ENCODE measurements at regions not wholly inside any gene's neighbourhood (a gene's known extent, or its start where the extent isn't known, plus 50 kb on each side); places are given as distances from the start of the nearest gene placed in this dataset.
"Not testable (repeated sequence)": the region's sequence is repeated elsewhere in the genome, so short reads cannot be mapped to it uniquely, and the experiment has no call there.

GRCh38 chr7:116405810-116406209 lies 93.7 kb upstream of the CAV2 start:
- DNase-seq = no peak
- H3K27me3 ChIP-seq = no peaks in the 10 kb centered on the region
- H3K36me3 ChIP-seq (ENCODE audit: low read depth, missing control alignments) = no peaks in the 10 kb centered on the region
- H3K9me3 ChIP-seq = no peaks in the 10 kb centered on the region
- no peak overlapping the region for H3K27ac ChIP-seq
- intact Hi-C loops (cut with DNase I; ENCODE audit: low total_unique reads) = no loop called here
- TF ChIP-seq POLR2A (IDR thresholded peaks at IDR 0.05) (no peak), CTCF (IDR thresholded peaks at IDR 0.05) (no peak)
- WGBS, 2 donors = 92 to 99% methylated on average over 2 of the region's 2 CpGs
- no peaks in the 10 kb centered on the region for H3K4me1 ChIP-seq
- no peak overlapping the region for H3K4me3 ChIP-seq

- intact Hi-C loops (cut with DNase I; ENCODE audit: low total_unique reads) = no loop called here
- Histone ChIP-seq H3K4me1 (no peaks in the 10 kb centered on the region), H3K27ac (no peak overlapping the region), H3K27me3 (no peaks in the 10 kb centered on the region), H3K36me3 (ENCODE audit: low read depth, missing control alignments) (no peaks in the 10 kb centered on the region), H3K9me3 (no peaks in the 10 kb centered on the region), H3K4me3 (no peak overlapping the region)
- WGBS, 2 donors = 90 to 95% methylated on average over 3 of the region's 3 CpGs
- no peak for TF ChIP-seq CTCF (IDR thresholded peaks at IDR 0.05)
- TF ChIP-seq POLR2A (IDR thresholded peaks at IDR 0.05) = no peak
- DNase-seq = no peak
These were observed 92.4 kb upstream of the CAV2 start for GRCh38 chr7:116407165-116407564.

GRCh38 chr7:116408166-116408565 lies 91.4 kb upstream of the CAV2 start:
- no peak overlapping the region for H3K27ac ChIP-seq
- H3K4me1 ChIP-seq = no peaks in the 10 kb centered on the region
- WGBS, 2 donors = 39 to 48% methylated on average over 2 of the region's 2 CpGs
- no peaks in the 10 kb centered on the region for H3K9me3 ChIP-seq
- intact Hi-C loops (cut with DNase I; ENCODE audit: low total_unique reads) = no loop called here
- TF ChIP-seq POLR2A (IDR thresholded peaks at IDR 0.05) (no peak), CTCF (IDR thresholded peaks at IDR 0.05) (no peak)
- no peaks in the 10 kb centered on the region for H3K27me3 ChIP-seq
- H3K36me3 ChIP-seq (ENCODE audit: low read depth, missing control alignments) = no peaks in the 10 kb centered on the region
- no peak for DNase-seq
- H3K4me3 ChIP-seq = no peak overlapping the region

- H3K27ac ChIP-seq; DNase-seq; intact Hi-C loops (cut with DNase I; ENCODE audit: low total_unique reads); H3K4me3 ChIP-seq; H3K36me3 ChIP-seq (ENCODE audit: low read depth, missing control alignments); H3K9me3 ChIP-seq; H3K4me1 ChIP-seq; H3K27me3 ChIP-seq: not testable (repeated sequence)
- 89 to 95% methylated on average over 10 to 28 of the region's 28 CpGs for WGBS, 2 donors
These were observed 90.6 kb upstream of the CAV2 start for GRCh38 chr7:116408831-116409453.

- DNase-seq; H3K9me3 ChIP-seq; H3K4me3 ChIP-seq; H3K27me3 ChIP-seq; H3K27ac ChIP-seq; intact Hi-C loops (cut with DNase I; ENCODE audit: low total_unique reads); H3K4me1 ChIP-seq; H3K36me3 ChIP-seq (ENCODE audit: low read depth, missing control alignments): not testable (repeated sequence)
- whole genome bisulfite sequencing, 2 donors = 90 to 96% methylated on average over 1 to 3 of the region's 3 CpGs
These were observed 88.8 kb upstream of the CAV2 start for GRCh38 chr7:116410694-116411093.

GRCh38 chr7:116417593-116418345 lies 81.8 kb upstream of the CAV2 start:
- Histone ChIP-seq H3K4me3 (no peak overlapping the region), H3K36me3 (ENCODE audit: low read depth, missing control alignments) (no peaks in the 10 kb centered on the region), H3K27me3 (no peaks in the 10 kb centered on the region), H3K9me3 (no peaks in the 10 kb centered on the region), H3K4me1 (peaks cover 14% of the 10 kb centered on the region), H3K27ac (no peak overlapping the region)
- TF ChIP-seq CTCF (IDR thresholded peaks at IDR 0.05) (no peak), POLR2A (IDR thresholded peaks at IDR 0.05) (no peak)
- WGBS, 2 donors = 59 to 65% methylated on average over 7 of the region's 7 CpGs
- DNase-seq = no peak
- intact Hi-C loops (cut with DNase I; ENCODE audit: low total_unique reads) = no loop called here

Data from testis (tissue), 2 donors.